ENCODE measurements at regions not wholly inside any gene's neighbourhood (a gene's known extent, or its start where the extent isn't known, plus 50 kb on each side); places are given as distances from the start of the nearest gene placed in this dataset.
A peak's percentile ranks its signal among the peaks of the same experiment; 100 is the strongest.
"Not testable (repeated sequence)": the region's sequence is repeated elsewhere in the genome, so short reads cannot be mapped to it uniquely, and the experiment has no call there.

GRCh38 chr12:75739912-75740311 is 228.5 kb upstream of the KRR1 start:
- no peak for DNase-seq (ENCODE audit: low read depth in 1 of 2, low spot score in 1 of 2)

DNA sequence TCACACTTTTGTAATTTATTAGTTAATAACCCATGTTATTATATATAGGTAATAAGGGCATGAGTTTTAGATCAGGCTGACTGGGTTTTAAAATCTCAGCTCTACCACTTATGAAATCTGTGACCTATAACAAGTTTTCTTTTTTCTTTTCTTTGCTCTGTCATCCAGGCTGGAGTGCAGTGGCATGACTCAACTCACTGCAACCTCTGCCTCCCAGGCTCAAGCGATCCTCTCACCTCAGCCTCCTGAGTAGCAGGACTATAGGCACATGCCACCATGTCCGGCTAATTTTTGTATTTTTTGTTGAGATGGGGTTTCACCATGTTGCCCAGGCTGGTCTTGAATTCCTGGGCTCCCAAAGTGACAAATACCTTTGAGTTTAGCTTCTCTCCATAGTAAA is 227.7 kb upstream of the KRR1 start:
- DNase-seq (ENCODE audit: low read depth in 1 of 2, low spot score in 1 of 2), result not testable (repeated sequence)

GRCh38 chr12:75738486-75738885 is 227.1 kb upstream of the KRR1 start:
- DNase-seq (ENCODE audit: low read depth in 1 of 2, low spot score in 1 of 2), result peak in 1 of 2 donors; percentile 59

- no peak for DNase-seq (ENCODE audit: low read depth in 1 of 2, low spot score in 1 of 2)
These were observed 224.4 kb upstream of the KRR1 start for GRCh38 chr12:75735853-75736252.

DNA sequence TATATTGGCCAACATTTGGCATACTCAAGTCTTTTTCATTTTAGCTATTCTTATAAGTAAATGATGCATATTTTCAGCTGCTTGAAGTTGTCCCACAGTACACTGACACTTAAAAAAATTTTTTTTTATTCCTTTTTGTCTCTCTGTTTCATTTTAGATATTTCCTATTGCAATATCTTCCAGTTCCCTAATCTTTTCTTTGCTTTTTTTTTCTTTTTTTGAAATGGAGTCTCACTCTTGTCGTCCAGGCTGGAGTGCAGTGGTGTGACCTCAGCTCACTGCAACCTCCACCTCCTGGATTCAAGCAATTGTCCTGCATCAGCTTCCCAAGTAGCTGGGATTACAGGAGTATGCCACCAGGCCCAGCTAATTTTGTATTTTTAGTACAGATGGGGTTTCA is 217.4 kb upstream of the KRR1 start:
- no peak for DNase-seq (ENCODE audit: low read depth in 1 of 2, low spot score in 1 of 2)

DNA sequence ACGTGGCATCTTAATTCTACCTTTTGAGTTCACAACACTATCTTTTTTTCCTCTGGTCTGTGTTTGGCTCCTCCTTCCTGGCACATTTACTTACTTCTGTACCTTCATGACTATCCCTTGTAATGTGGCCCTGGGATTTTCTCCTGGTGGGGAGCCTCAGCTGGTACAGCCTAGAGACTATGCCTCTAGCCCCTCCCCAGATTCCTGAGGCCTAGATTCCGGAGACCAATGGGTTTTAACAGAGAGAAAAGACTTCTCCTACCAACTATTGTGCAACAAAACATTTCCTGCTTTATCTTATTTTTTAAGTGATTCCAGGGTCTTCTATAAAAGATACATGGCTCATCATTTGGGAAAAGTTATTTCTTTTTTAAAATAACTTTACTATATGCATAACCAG is 216.2 kb upstream of the KRR1 start:
- no peak for DNase-seq (ENCODE audit: low read depth in 1 of 2, low spot score in 1 of 2)

GRCh38 chr12:75725521-75726111 is 214.2 kb upstream of the KRR1 start:
- no peak for DNase-seq (ENCODE audit: low read depth in 1 of 2, low spot score in 1 of 2)

DNA sequence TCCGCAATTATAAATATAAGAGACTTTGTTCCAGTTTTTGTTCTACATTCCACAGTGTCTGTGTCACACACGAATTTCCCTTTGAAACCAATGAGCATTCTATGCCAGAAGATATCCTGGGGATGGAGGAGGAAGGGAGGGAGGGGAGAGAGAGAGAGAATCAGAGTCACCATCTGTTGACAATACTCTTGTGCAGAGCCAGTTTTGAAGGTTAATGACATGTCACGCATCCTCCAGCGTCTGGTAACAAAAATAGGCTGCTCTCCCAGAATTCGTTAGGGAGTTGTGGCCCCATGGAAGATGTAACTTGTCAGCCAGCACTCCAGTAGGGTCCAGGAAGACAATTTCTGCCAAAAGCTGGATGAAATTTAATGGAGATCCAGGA is 213.5 kb upstream of the KRR1 start:
- no peak for DNase-seq (ENCODE audit: low read depth in 1 of 2, low spot score in 1 of 2)

- no peak for DNase-seq (ENCODE audit: low read depth in 1 of 2, low spot score in 1 of 2)
These were observed 213.0 kb upstream of the KRR1 start for GRCh38 chr12:75724307-75724927.

DNA sequence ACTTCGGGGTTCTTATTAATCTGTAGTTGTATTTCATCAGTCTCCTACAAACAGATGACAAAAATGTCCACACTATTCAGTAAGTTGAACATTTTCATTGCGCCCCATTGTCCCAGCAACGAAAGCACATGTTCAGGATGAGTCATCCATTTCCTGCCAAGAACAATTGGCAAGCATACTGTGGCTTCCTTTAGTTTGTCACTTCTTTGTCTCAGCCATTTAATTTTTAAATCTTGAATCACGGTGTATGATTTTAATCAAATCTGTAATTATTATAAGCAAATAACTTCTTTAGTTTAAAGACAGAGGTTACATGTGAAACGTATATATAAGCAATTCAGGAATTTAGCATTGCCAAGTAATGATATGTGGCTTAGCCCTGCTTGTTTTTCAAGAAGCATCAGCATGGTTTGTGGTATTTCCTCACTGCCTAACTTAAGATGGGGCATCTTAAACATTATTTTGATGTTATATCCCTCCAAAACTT is 211.3 kb upstream of the KRR1 start:
- peak in 1 of 2 donors; percentile 50 for DNase-seq (ENCODE audit: low read depth in 1 of 2, low spot score in 1 of 2)

GRCh38 chr12:75721796-75722195 is 210.4 kb upstream of the KRR1 start:
- DNase-seq (ENCODE audit: low read depth in 1 of 2, low spot score in 1 of 2), result no peak

- DNase-seq (ENCODE audit: low read depth in 1 of 2, low spot score in 1 of 2), result no peak
These were observed 209.6 kb upstream of the KRR1 start for GRCh38 chr12:75720812-75721641.

DNA sequence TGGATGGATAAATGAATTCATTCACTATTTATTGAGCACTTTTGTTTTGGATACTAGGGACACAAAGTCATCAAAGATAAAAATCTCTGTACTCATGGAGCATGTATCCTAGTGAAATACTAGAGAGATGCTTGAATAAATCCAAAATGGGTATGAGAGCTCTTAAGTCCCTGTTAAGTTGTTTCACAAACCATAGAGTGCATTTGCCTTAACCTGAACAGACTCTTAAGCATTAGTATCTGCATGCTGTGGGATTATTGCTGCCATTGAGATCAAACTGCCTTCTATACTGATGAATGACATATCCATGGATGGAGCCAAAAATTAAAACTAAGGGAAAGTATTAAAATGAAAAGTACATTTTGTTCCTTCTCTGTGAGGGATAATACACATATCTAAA is 206.5 kb upstream of the KRR1 start:
- DNase-seq (ENCODE audit: low read depth in 1 of 2, low spot score in 1 of 2), result no peak

DNA sequence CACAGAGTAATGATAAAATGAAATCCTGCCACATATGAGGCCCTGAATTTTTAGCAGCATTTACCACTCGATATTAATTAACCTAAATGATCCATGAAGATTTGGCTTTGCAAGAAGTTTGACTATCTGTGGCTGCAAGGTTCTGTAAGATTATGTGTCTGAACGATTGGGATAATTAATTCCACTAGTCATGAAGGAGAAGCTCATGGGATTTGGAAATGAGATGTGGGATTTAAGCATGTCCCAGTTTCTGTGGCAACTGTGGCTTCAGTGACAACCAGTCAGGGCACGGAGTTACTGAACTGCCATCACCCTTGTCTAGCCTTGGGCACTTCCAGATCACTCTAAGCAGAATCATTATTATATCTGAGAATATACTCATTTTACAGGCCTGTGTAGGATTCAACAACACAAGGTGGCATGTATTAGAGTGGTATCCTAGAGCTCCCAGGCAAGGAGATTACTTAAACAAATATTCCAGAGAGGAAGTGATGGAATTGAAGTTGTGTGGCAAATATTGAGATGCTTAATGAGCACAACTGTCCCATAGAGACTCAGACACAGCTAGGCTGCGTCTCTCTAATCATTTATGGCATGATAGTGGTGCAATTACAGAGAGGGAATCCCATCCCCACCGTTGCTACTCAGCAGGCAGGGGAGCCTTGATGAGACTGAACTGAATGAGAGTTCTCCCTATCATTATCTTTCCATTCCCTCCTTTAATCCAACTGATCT is 205.0 kb upstream of the KRR1 start:
- DNase-seq (ENCODE audit: low read depth in 1 of 2, low spot score in 1 of 2), result no peak

GRCh38 chr12:75715682-75716081 is 204.3 kb upstream of the KRR1 start:
- DNase-seq (ENCODE audit: low read depth in 1 of 2, low spot score in 1 of 2), result no peak

GRCh38 chr12:75715323-75715644 is 203.9 kb upstream of the KRR1 start:
- no peak for DNase-seq (ENCODE audit: low read depth in 1 of 2, low spot score in 1 of 2)

- DNase-seq (ENCODE audit: low read depth in 1 of 2, low spot score in 1 of 2), result no peak
These were observed 203.3 kb upstream of the KRR1 start for GRCh38 chr12:75714462-75715322.

- DNase-seq (ENCODE audit: low read depth in 1 of 2, low spot score in 1 of 2), result no peak
These were observed 202.0 kb upstream of the KRR1 start for GRCh38 chr12:75713434-75713833.

- DNase-seq (ENCODE audit: low read depth in 1 of 2, low spot score in 1 of 2), result no peak
These were observed 200.8 kb upstream of the KRR1 start for GRCh38 chr12:75712223-75712622.

GRCh38 chr12:75711271-75711670 is 199.9 kb upstream of the KRR1 start:
- DNase-seq (ENCODE audit: low read depth in 1 of 2, low spot score in 1 of 2), result no peak
